ENCODE measurements at regions not wholly inside any gene's neighbourhood (a gene's known extent, or its start where the extent isn't known, plus 50 kb on each side); places are given as distances from the start of the nearest gene placed in this dataset.

GRCh38 chr12:24268663-24269186 lies 319.3 kb upstream of the SOX5 start:
- H3K27me3 ChIP-seq (replicated peaks in 1 of 4; ENCODE audit: control extremely low read depth in 1 of 4, control insufficient read depth in 3 of 4, insufficient read depth in 4 of 4, low read length in 3 of 4), result no peaks in the 10 kb centered on the region
- H3K36me3 ChIP-seq (replicated peaks in 1 of 2; ENCODE audit: control extremely low read depth in 1 of 2, control insufficient read depth in 1 of 2, extremely low read depth in 1 of 2, insufficient read depth in 2 of 2, low read length in 1 of 2), result no peaks in the 10 kb centered on the region
- no peaks in the 10 kb centered on the region for H3K4me1 ChIP-seq (ENCODE audit: control insufficient read depth in 2 of 2, insufficient read depth in 2 of 2, low read length in 2 of 2)
- H4K20me1 ChIP-seq (ENCODE audit: control insufficient read depth, insufficient read depth, low read length, poor library complexity, severe bottlenecking), result no peaks in the 10 kb centered on the region
- intact Hi-C loops (cut with micrococcal nuclease), result loop anchor here (10.0 kb wide), 1 partner anchor 566 kb away; no protein-coding TSS in a partner anchor
- H3K27ac ChIP-seq (ENCODE audit: low read length in 2 of 2), result no peak overlapping the region
- DNase-seq, result no peak
- H3K9ac ChIP-seq (ENCODE audit: low read length), result no peak overlapping the region
- no peaks in the 10 kb centered on the region for H3K4me1 Mint-ChIP-seq
- no peaks in the 10 kb centered on the region for H3K9me3 Mint-ChIP-seq (ENCODE audit: insufficient read depth)
- no peak overlapping the region for H3K4me3 ChIP-seq (ENCODE audit: control extremely low read depth in 1 of 5, extremely low read depth in 1 of 5, insufficient read depth in 1 of 5, low read depth in 2 of 5, low read length in 4 of 5)
- H2AFZ ChIP-seq (ENCODE audit: insufficient read depth, low read depth, low read length, poor library complexity, severe bottlenecking), result no peak overlapping the region
- TF ChIP-seq CTCF (IDR thresholded peaks at IDR 0.05) (no peak), EZH2 (IDR thresholded peaks at IDR 0.05; ENCODE audit: borderline replicate concordance, insufficient read depth, low read depth, low read length, poor library complexity, severe bottlenecking) (no peak)
- H3K27ac Mint-ChIP-seq, result no peak overlapping the region
- H3K79me2 ChIP-seq (ENCODE audit: control insufficient read depth, insufficient read depth, low read length), result no peaks in the 10 kb centered on the region
- H3K4me3 Mint-ChIP-seq, result no peak overlapping the region
- no peaks in the 10 kb centered on the region for H3K9me3 ChIP-seq (ENCODE audit: control extremely low read depth in 1 of 3, control insufficient read depth in 2 of 3, insufficient read depth in 1 of 3, low read length in 2 of 3)
- H3K4me2 ChIP-seq (replicated peaks; ENCODE audit: low read depth, low read length, poor library complexity, severe bottlenecking), result no peak overlapping the region
- POLR2A ChIA-PET, result no interaction called here
- ATAC-seq (ENCODE audit: low read depth), result no peak
- no CpG with 5 or more reads among the region's 1 CpG for WGBS (ENCODE audit: insufficient coverage)
- CTCF ChIA-PET, result interaction anchor here (1.0 to 1.5 kb wide), 2 partner anchors 10 to 510 kb away, joined by 3 to 5 read pairs; no protein-coding TSS in a partner anchor
- no peaks in the 10 kb centered on the region for H3K27me3 Mint-ChIP-seq

DNA sequence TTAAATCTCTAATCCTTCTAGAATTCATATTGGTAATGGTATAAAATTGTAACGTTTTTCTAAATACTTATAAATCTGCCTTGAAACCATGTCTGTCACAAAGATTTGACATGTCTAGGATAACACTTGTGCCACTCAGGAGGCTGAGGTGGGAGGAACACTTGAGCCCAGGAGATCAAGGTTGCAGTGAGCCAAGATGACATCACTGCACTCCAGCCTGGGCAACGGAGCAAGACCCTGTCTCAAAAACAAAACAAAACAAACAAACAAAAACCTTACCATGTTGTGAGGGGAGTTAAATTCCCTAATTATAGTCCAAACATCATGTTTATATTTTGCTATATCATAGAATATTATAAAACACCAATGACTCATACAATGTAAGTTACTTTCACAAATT lies 317.5 kb upstream of the SOX5 start:
- ChIA-PET POLR2A (no interaction called here), CTCF (no interaction called here)
- no CpG with 5 or more reads among the region's 2 CpGs for WGBS (ENCODE audit: insufficient coverage)
- Histone ChIP-seq H3K79me2 (ENCODE audit: control insufficient read depth, insufficient read depth, low read length) (no peaks in the 10 kb centered on the region), H3K36me3 (replicated peaks in 1 of 2; ENCODE audit: control extremely low read depth in 1 of 2, control insufficient read depth in 1 of 2, extremely low read depth in 1 of 2, insufficient read depth in 2 of 2, low read length in 1 of 2) (no peaks in the 10 kb centered on the region), H3K9me3 (ENCODE audit: control extremely low read depth in 1 of 3, control insufficient read depth in 2 of 3, insufficient read depth in 1 of 3, low read length in 2 of 3) (no peaks in the 10 kb centered on the region), H3K4me2 (replicated peaks; ENCODE audit: low read depth, low read length, poor library complexity, severe bottlenecking) (no peak overlapping the region), H3K9ac (ENCODE audit: low read length) (no peak overlapping the region), H3K27ac (ENCODE audit: low read length in 2 of 2) (no peak overlapping the region), H2AFZ (ENCODE audit: insufficient read depth, low read depth, low read length, poor library complexity, severe bottlenecking) (no peak overlapping the region), H3K4me3 (ENCODE audit: control extremely low read depth in 1 of 5, extremely low read depth in 1 of 5, insufficient read depth in 1 of 5, low read depth in 2 of 5, low read length in 4 of 5) (no peak overlapping the region), H4K20me1 (ENCODE audit: control insufficient read depth, insufficient read depth, low read length, poor library complexity, severe bottlenecking) (no peaks in the 10 kb centered on the region), H3K27me3 (replicated peaks in 1 of 4; ENCODE audit: control extremely low read depth in 1 of 4, control insufficient read depth in 3 of 4, insufficient read depth in 4 of 4, low read length in 3 of 4) (no peaks in the 10 kb centered on the region), H3K4me1 (ENCODE audit: control insufficient read depth in 2 of 2, insufficient read depth in 2 of 2, low read length in 2 of 2) (no peaks in the 10 kb centered on the region)
- Mint-ChIP-seq H3K4me1 (no peaks in the 10 kb centered on the region), H3K4me3 (no peak overlapping the region), H3K27ac (no peak overlapping the region), H3K9me3 (ENCODE audit: insufficient read depth) (no peaks in the 10 kb centered on the region), H3K27me3 (no peaks in the 10 kb centered on the region)
- DNase-seq (no peak), ATAC-seq (ENCODE audit: low read depth) (no peak)
- no peak for TF ChIP-seq EZH2 (IDR thresholded peaks at IDR 0.05; ENCODE audit: borderline replicate concordance, insufficient read depth, low read depth, low read length, poor library complexity, severe bottlenecking)
- no peak for TF ChIP-seq CTCF (IDR thresholded peaks at IDR 0.05)
- intact Hi-C loops (cut with micrococcal nuclease), result loop anchor here (10.0 kb wide), 1 partner anchor 568 kb away; no protein-coding TSS in a partner anchor
